ENCODE measurements at regions not wholly inside any gene's neighbourhood (a gene's known extent, or its start where the extent isn't known, plus 50 kb on each side); places are given as distances from the start of the nearest gene placed in this dataset.

- TF ChIP-seq CTCF (conservative IDR thresholded peaks at IDR 0.05 in 1 of 2, IDR thresholded peaks at IDR 0.05 in 1 of 2; ENCODE audit: low read depth in 1 of 2, low read length in 2 of 2) (no peak), EZH2 (IDR thresholded peaks at IDR 0.05; ENCODE audit: low read length, missing control alignments) (no peak)
These were observed 285.0 kb upstream of the SPTLC3 start for GRCh38 chr20:12723811-12724210.
